HG02623 (cell line): ENCODE measurements at regions not wholly inside any gene's neighbourhood (a gene's known extent, or its start where the extent isn't known, plus 50 kb on each side); places are given as distances from the start of the nearest gene placed in this dataset.

ENCODE experiments used
- ATAC-seq: cut with Tn5 transposase; IDR thresholded peaks from one replicate; pipeline ENCODE4 v1.9.1; 2021; ENCODE audit warnings: moderate library complexity; ENCODE audit not compliant: unreplicated experiment

- no peak for ATAC-seq
These were observed 752.6 kb upstream of the PHF14 start for GRCh38 chr7:10221084-10221483.

- no peak for ATAC-seq
These were observed 750.7 kb upstream of the PHF14 start for GRCh38 chr7:10222976-10223375.

GRCh38 chr7:10225275-10225674, 748.4 kb upstream of the PHF14 start:
- no peak for ATAC-seq

DNA sequence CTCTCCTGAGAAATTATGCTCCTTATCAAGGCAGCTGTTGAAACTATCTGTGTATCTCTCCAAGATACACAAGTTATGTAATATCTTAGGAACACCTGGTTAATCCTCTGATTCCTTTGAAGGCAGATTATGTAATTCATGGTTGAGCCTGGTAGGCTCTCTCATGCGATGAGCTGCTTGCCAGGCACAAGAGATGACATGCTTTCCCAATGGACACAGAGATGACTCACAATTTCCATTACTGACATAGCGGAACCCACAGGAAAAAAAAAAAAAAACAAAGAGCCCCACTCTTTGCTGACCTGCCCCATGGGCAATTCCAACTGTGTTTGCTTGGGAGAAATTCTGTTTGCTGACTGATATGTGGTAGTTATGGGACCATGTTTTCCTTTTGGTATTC, 736.4 kb upstream of the PHF14 start:
- ATAC-seq, result no peak

DNA sequence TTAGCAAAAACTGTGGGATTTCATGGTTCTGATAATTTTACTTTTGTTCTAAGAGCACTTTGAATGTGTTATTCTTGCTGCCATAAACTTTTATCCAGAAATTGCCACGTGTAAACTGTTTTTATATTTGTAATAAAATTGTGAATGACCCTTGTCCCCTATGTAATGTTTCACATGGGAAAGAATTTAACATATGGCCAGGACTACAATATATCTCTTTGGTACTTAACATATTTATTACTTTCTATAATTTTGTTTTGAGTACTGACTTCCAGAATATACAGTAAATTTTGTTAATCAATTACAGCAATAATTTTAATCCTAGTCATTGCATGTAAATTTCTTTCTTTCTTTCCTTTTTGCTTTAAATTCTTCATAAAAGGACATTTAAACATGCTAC, 735.0 kb upstream of the PHF14 start:
- no peak for ATAC-seq

- no peak for ATAC-seq
These were observed 733.9 kb upstream of the PHF14 start for GRCh38 chr7:10239695-10240345.

DNA sequence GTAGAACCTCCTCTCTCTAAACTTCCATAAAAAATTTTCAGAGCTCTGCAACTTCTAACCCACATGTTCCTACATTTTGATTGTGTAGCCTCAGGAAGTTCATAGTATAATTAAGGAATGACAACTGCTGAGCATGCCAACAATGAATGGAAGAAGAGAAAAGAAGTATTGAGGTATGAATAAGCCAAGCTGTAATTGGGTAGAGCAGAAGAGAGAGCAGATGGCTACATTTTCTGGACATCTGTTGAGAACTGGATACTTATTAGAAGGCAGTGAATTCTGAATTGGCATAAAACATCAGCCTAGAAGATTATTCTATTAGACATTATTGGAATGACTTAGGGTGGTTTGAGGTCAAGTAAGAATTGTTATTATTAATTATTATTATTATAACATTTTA, 728.3 kb upstream of the PHF14 start:
- ATAC-seq, result no peak

GRCh38 chr7:10257438-10257837, 716.2 kb upstream of the PHF14 start:
- no peak for ATAC-seq

- no peak for ATAC-seq
These were observed 706.7 kb upstream of the PHF14 start for GRCh38 chr7:10266976-10267375.

GRCh38 chr7:10268034-10268433, 705.6 kb upstream of the PHF14 start:
- ATAC-seq, result no peak

- no peak for ATAC-seq
These were observed 690.8 kb upstream of the PHF14 start for GRCh38 chr7:10282909-10283308.

DNA sequence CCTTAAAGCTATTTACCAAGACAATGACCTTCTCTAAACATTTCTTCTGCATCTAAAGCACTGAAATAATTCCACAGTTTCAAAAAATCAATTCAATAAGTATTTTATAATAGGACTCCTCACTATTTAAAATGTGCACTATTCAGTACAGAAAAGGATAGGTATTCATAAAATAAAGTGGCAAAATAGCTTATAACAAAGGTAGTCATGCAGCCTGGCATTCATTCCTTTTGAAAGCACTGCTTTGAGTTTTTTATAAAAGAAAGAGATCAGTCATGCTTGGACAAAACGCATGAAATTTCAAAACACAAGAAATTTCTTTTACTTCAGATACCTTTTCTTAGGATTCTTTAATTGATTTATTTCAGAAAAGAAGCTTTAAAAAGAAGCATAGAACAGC, 689.7 kb upstream of the PHF14 start:
- no peak for ATAC-seq

- ATAC-seq, result no peak
These were observed 674.3 kb upstream of the PHF14 start for GRCh38 chr7:10299384-10299783.

DNA sequence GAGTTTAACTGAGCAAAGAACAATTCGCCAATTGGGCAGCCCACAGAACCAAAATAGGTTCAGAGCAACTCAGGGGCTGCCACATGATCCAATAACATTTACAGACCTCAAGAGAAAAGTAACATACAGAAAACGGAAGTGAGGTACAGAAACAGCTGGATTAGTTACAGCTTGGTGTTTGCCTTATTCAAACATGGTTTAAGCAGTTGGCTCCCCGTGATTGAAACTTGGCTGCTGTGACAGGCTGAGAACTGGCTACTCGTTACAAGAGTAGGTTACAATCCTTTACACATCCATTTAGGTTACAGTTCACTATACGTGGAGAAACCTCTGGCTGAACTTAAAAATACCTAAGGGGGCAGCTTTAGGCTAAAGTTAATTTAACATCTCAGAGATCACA, 673.1 kb upstream of the PHF14 start:
- no peak for ATAC-seq

DNA sequence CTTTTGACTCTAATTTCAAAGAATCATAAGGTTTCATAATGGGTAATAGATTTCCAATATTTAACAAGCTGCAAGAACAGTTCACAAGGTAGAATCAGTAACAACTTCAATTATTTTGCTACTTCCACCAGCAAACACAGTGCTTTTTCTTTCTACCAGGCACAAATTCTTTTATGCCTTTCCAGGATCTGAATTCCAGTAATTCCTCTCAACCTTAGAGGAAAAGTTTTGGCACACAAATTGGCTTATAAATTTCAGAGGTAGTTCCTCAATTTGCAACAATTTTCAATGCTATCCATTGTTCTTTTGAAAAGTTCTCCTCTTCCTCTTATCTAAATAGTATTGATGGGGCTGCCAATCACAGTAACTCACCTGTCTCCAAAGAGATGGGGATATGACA, 665.4 kb upstream of the PHF14 start:
- ATAC-seq, result no peak

GRCh38 chr7:10312942-10313341, 660.7 kb upstream of the PHF14 start:
- ATAC-seq, result no peak

GRCh38 chr7:10315881-10316280, 657.8 kb upstream of the PHF14 start:
- ATAC-seq, result no peak

DNA sequence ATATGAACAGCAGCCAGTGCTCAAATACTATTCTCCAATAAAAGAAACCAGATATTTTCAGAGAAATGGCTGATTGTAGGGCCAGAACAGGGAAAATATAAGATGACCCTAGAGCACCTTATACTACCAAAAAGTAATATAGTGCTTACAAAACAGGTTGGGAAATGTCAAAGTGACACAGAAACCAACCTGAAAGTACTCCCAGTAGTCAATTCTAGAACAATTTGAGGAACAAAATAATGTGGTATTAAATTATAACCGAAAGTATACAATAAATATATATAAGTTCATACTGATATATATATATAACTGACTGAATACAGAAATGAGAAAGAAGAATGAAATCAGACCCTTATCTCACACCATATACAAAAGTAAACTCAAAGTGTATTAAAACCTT, 657.2 kb upstream of the PHF14 start:
- no peak for ATAC-seq

DNA sequence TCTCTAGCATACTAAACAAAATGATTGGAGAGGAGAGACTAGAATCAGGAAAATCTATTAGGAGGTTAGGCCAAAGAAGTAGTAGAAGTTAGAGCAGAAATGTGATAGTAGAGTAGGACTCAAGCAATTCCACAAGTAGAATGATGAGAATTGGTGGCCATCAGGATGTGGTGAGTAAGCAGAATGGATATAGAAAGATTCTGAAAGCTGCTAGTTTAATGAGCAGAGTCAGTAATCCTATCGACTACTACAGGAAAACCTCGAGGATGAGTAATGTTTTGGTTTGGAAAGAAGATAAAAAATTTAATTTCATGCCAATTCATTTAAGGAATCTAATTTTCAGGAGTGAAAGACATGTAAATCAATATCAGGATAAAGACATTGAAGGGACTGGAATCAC, 648.3 kb upstream of the PHF14 start:
- no peak for ATAC-seq

DNA sequence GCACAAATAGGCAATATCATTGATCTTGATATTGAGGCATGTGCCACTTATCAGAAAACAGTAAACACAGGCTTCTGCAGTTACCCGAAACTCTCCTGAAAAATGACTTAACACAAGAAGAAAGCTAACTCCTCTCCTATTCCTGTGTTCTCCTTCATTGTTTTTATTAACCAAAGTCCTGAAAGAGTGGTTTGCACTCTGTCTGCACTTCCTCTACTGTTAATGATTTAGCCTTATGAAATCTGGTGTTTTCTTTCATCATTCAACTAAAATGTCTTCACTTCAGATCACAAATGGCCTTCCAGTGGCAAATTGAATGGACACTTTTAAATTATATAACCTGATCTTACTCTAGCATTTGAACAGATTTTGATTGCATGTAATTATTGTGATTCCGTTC, 630.6 kb upstream of the PHF14 start:
- no peak for ATAC-seq

DNA sequence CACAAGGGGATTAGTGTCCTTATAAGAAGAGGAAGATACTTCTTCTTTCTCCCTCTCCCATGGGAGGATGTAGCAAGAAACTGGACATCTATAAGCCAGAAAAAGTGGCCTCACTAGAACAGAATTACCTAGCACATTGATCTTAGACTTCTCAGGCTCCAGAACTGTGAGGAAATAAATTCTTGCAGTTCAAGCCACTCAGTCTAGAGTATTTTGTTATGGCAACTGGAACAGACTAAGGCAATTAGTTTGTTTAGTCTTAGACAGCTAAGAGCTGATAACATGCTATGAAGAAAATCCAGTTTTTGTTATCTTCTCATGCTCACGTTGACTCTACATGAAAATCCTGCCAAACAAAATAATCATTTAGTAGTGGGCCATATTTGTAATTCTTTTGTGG, 627.6 kb upstream of the PHF14 start:
- no peak for ATAC-seq

DNA sequence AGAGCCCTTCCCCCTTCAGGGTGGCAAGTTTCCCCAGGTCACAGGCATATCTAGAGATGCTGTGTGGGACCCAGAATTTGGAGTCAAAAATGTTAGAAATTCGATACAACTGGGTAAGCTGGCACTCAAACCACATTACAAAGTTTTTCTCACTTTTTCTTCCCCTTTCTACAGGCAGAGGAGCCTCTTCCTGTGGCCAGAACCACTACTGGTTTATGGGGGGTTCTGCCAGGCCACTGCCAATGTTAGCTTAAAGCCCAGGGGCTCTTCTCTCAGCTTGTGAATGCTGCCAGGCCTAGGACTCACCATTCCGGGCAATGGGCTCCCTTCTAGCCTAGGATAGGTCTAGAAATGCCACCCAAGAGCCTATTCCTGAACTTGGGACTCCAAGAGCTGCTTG, 617.9 kb upstream of the PHF14 start:
- no peak for ATAC-seq

- ATAC-seq, result no peak
These were observed 613.6 kb upstream of the PHF14 start for GRCh38 chr7:10360050-10360449.

DNA sequence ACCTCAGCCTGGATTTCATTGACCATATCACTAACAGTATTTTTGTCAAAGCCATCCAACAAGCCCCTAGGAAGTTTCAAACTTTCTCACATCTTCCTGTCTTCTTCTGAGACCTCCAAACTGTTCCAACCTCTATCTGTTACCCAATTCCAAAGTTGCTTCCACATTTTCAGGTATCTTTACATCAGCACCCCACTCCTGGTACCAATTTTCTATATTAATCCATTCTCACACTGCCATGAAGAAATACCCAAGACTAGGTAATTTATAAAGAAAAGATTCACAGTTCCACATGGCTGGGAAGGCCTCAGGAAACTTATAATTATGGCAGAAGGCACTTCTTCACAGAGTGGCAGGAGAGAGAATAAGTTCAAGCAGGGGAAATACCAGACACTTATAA, 571.9 kb upstream of the PHF14 start:
- ATAC-seq, result no peak
